Endothelial cell of umbilical vein (primary cell): ENCODE measurements at regions not wholly inside any gene's neighbourhood (a gene's known extent, or its start where the extent isn't known, plus 50 kb on each side); places are given as distances from the start of the nearest gene placed in this dataset.

Experiments used
- BruUV-seq: library from RNA; stranded (reverse); fragments of 400-500 nt; replicated peaks from 2 replicates; lab custom pipeline; 2021; lab: Mats Ljungman, UMichigan
- CTCF ChIA-PET: fragments of 300-600, 350-600 bp; sonication (Branson Sonifier 250); formaldehyde crosslinking; loops from one replicate; lab custom pipeline; 2021; ENCODE audit warnings: antibody characterized with exemption, inconsistent platforms; lab: Charles Lee
- POLR2A ChIA-PET: fragments of 300-600, 350-600 bp; sonication (Branson Sonifier 250); formaldehyde crosslinking; loops from one replicate; lab custom pipeline; 2021; ENCODE audit warnings: antibody characterized with exemption, inconsistent platforms; lab: Charles Lee
- DNase-seq: peaks from one replicate; pipeline ENCODE4 v3.0.0-alpha.2; 2011; ENCODE audit warnings: low read depth, low spot score
- FAIRE-seq: peaks from 2 replicates; lab custom pipeline; 2011; peaks lifted over from hg19 to GRCh38; lab: Jason Lieb, UNC
- H2AFZ ChIP-seq: 2 replicates; pipeline ENCODE4 v1.6.0; 2012; ENCODE audit warnings: low read depth, low read length, control low read depth, inconsistent platforms
- H3K27ac ChIP-seq: 2 replicates; pipeline ENCODE4 v1.5.1; 2011; ENCODE audit warnings: low read depth, mild to moderate bottlenecking, control low read depth, low read length, moderate library complexity; ENCODE audit not compliant: insufficient read depth
- H3K27me3 ChIP-seq, 2 experiments: 2 replicates each; pipeline versions ENCODE4 v1.6.0 to v1.6.1; 2011; ENCODE audit warnings: low read length in 2 of 2, mixed read lengths in 1 of 2; ENCODE audit not compliant: control insufficient read depth in 2 of 2, insufficient read depth in 2 of 2
- H3K36me3 ChIP-seq, 2 experiments: 2 replicates in 1 of 2; 3 replicates in 1 of 2; pipeline ENCODE4 v1.5.1; 2011; ENCODE audit warnings: low read length in 2 of 2, mild to moderate bottlenecking in 1 of 2, moderate library complexity in 1 of 2; ENCODE audit not compliant: control insufficient read depth in 2 of 2, insufficient read depth in 2 of 2; ENCODE audit errors: extremely low read depth in 1 of 2
- H3K4me1 ChIP-seq: 3 replicates; pipeline ENCODE4 v1.5.1; 2011; ENCODE audit warnings: mild to moderate bottlenecking, low read length; ENCODE audit not compliant: control insufficient read depth, insufficient read depth; ENCODE audit errors: extremely low read depth
- H3K4me2 ChIP-seq: 2 replicates; pipeline ENCODE4 v1.6.1; 2011; ENCODE audit warnings: low read length, control low read depth, mixed read lengths; ENCODE audit not compliant: insufficient read depth
- H3K4me3 ChIP-seq, 3 experiments: fragments of 200-600 bp in 1 of 3; sonication (generic), shearing (Covaris generic) in 1 of 3; replicated peaks in 1 of 3; 2 replicates each; pipeline ENCODE4 v1.5.1; 2011 to 2016; ENCODE audit warnings: control low read depth in 3 of 3, low read length in 3 of 3, mild to moderate bottlenecking in 2 of 3, inconsistent platforms in 1 of 3, low read depth in 1 of 3, moderate library complexity in 1 of 3; ENCODE audit not compliant: insufficient read depth in 1 of 3
- H3K79me2 ChIP-seq: 2 replicates; pipeline ENCODE4 v1.6.0; 2012; ENCODE audit warnings: low read length, inconsistent platforms; ENCODE audit not compliant: control insufficient read depth, insufficient read depth
- H3K9ac ChIP-seq: replicated peaks from 2 replicates; pipeline ENCODE3; 2011; ENCODE audit warnings: low read length, control low read depth; ENCODE audit not compliant: insufficient read depth; ENCODE audit errors: extremely low read depth
- H3K9me1 ChIP-seq: replicated peaks from 3 replicates; pipeline ENCODE4 v1.6.0; 2011; ENCODE audit warnings: mild to moderate bottlenecking, low read length; ENCODE audit not compliant: control insufficient read depth, insufficient read depth; ENCODE audit errors: extremely low read depth
- H3K9me3 ChIP-seq: replicated peaks from 2 replicates; pipeline ENCODE4 v1.5.1; 2012; ENCODE audit warnings: low read length, inconsistent platforms; ENCODE audit not compliant: control insufficient read depth, insufficient read depth
- H4K20me1 ChIP-seq: replicated peaks from 2 replicates; pipeline ENCODE3; 2011; ENCODE audit warnings: mild to moderate bottlenecking, low read length; ENCODE audit not compliant: control insufficient read depth, insufficient read depth; ENCODE audit errors: extremely low read depth
- CTCF ChIP-seq, 2 donors: IDR thresholded peaks; 1 replicate in 1 of 2; 2 replicates in 1 of 2; pipeline ENCODE4 v1.5.1; 2011; ENCODE audit warnings: low read length in 2 of 2, mild to moderate bottlenecking in 2 of 2, moderate library complexity in 2 of 2, control low read depth in 1 of 2, inconsistent platforms in 1 of 2, low read depth in 1 of 2; ENCODE audit not compliant: insufficient read depth in 1 of 2; ENCODE audit errors: extremely low read depth in 1 of 2
- EZH2 ChIP-seq: IDR thresholded peaks from 2 replicates; pipeline ENCODE4 v1.6.1; 2012; ENCODE audit warnings: borderline replicate concordance, low read depth, mild to moderate bottlenecking, moderate library complexity, low read length, inconsistent platforms; ENCODE audit not compliant: severe bottlenecking
- FOS ChIP-seq: IDR thresholded peaks from 2 replicates; pipeline ENCODE4 v1.6.1; 2011; ENCODE audit warnings: mild to moderate bottlenecking, low read length, moderate library complexity, borderline replicate concordance; ENCODE audit not compliant: insufficient read depth
- GATA2 ChIP-seq: IDR thresholded peaks from 2 replicates; pipeline ENCODE4 v1.7.0; 2011; ENCODE audit warnings: low read depth, mild to moderate bottlenecking, moderate library complexity, mixed read lengths, low read length; ENCODE audit not compliant: insufficient read length, insufficient read depth
- JUN ChIP-seq: IDR thresholded peaks from 2 replicates; pipeline ENCODE4 v1.6.1; 2011; ENCODE audit warnings: borderline replicate concordance, low read depth; ENCODE audit not compliant: insufficient read length, insufficient read depth
- MYC ChIP-seq: IDR thresholded peaks from one replicate; pipeline ENCODE4 v1.6.1; 2011; ENCODE audit warnings: mild to moderate bottlenecking, low read depth, low read length
- POLR2A ChIP-seq: IDR thresholded peaks from 2 replicates; pipeline ENCODE4 v1.6.1; 2012; ENCODE audit warnings: low read depth, mild to moderate bottlenecking, control low read depth, low read length
- POLR2AphosphoS5 ChIP-seq: IDR thresholded peaks from 2 replicates; pipeline ENCODE4 v1.6.1; 2012; ENCODE audit warnings: low read depth, mild to moderate bottlenecking, control low read depth, low read length, moderate library complexity; ENCODE audit not compliant: insufficient read depth
- dilution Hi-C: fragments of 300-500 bp; cut with MboI; formaldehyde crosslinking; loops from one replicate; pipeline ENCODE4 v1.15.0; 2019; ENCODE audit warnings: low sequenced_read_pairs; ENCODE audit not compliant: extremely low pct_ligation_motif_present
- intact Hi-C: fragments of 100-400 bp; cut with micrococcal nuclease; formaldehyde crosslinking; loops from one replicate; pipeline ENCODE4 v1.10.0; 2022
- TF ChIP-seq, protein P1 (sequence below): IDR thresholded peaks from 2 replicates; pipeline ENCODE4 v1.6.1; 2011; ENCODE audit not compliant: insufficient read depth, insufficient read length

DNA sequence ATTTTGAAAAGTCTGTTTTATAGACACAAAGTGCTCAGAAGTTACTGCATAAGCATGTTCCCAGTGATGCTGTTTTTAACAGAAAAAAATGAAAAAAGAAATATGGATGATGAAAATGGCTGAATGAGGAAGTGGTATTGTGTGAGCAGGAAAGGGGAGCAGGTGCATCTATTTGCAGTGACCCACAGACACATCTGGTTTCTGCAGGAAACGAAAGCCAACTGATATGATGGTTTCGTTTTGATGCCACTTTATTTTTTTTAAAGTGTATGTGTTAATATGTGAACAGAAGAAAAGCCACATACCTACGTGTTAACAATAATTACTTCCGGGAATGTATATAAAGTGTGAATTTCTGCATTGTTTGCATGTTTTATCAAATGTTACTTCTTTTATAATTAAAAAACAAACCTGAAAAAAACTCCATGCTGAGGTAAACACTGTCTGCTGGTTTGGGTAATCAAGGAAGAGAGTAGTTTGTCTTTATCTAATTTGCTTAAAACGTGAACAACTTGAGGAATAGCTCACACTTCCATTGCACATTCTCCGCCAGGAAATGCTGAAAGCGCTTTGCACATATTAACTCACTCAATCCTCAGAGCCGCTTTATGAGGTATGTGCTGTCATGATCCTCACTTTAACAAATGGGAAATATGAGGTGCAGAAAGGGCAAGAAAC, 1335.9 kb downstream of the TBC1D22A start:
- H3K36me3 ChIP-seq: no peaks in the 10 kb centered on the region
- no peaks in the 10 kb centered on the region for H4K20me1 ChIP-seq
- BruUV-seq: no TSS peak
- no peak overlapping the region for H3K4me2 ChIP-seq
- no peak overlapping the region for H3K27ac ChIP-seq
- no peak overlapping the region for H2AFZ ChIP-seq
- peaks cover 2% of the 10 kb centered on the region for H3K9me3 ChIP-seq
- no peaks in the 10 kb centered on the region for H3K27me3 ChIP-seq
- intact Hi-C loops (no loop called here), dilution Hi-C loops (no loop called here)
- no peaks in the 10 kb centered on the region for H3K4me1 ChIP-seq
- no peak overlapping the region for H3K4me3 ChIP-seq
- FAIRE-seq (no peak), DNase-seq (no peak)
- ChIA-PET POLR2A (no interaction called here), CTCF (no interaction called here)
- H3K9ac ChIP-seq: no peak overlapping the region
- no peaks in the 10 kb centered on the region for H3K9me1 ChIP-seq
- TF ChIP-seq JUN (no peak), EZH2 (no peak), MYC (no peak), FOS (no peak), CTCF (IDR thresholded peaks at IDR 0.05; ENCODE audit: extremely low read depth in 1 of 2, insufficient read depth in 1 of 2, low read depth in 1 of 2, low read length in 2 of 2) (no peak), GATA2 (no peak), POLR2A (no peak), POLR2AphosphoS5 (no peak)
- TF ChIP-seq, protein P1, sequence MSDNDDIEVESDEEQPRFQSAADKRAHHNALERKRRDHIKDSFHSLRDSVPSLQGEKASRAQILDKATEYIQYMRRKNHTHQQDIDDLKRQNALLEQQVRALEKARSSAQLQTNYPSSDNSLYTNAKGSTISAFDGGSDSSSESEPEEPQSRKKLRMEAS: no peak
- H3K79me2 ChIP-seq: no peaks in the 10 kb centered on the region
